Urothelium cell line (cell line): ENCODE measurements at regions not wholly inside any gene's neighbourhood (a gene's known extent, or its start where the extent isn't known, plus 50 kb on each side); places are given as distances from the start of the nearest gene placed in this dataset.

Experiments
- DNase-seq: peaks from one replicate; pipeline ENCODE4 v3.0.0; 2011; ENCODE audit warnings: low spot score, mixed read lengths
- FAIRE-seq: peaks from 2 replicates; lab custom pipeline; 2011; peaks lifted over from hg19 to GRCh38; lab: Jason Lieb, UNC

- DNase-seq: no peak
- FAIRE-seq: no peak
Measured at GRCh38 chr11:128116447-128116846, 470.9 kb downstream of the ETS1 start.

GRCh38 chr11:128105950-128106349 is 481.4 kb downstream of the ETS1 start:
- DNase-seq (no peak), FAIRE-seq (no peak)

GRCh38 chr11:128105511-128105910 is 481.8 kb downstream of the ETS1 start:
- FAIRE-seq (no peak), DNase-seq (no peak)

GRCh38 chr11:128103278-128103873 is 484.0 kb downstream of the ETS1 start:
- FAIRE-seq (no peak), DNase-seq (no peak)

GRCh38 chr11:128098781-128099180 is 488.6 kb downstream of the ETS1 start:
- FAIRE-seq (no peak), DNase-seq (no peak)

GRCh38 chr11:128095466-128095981 is 491.8 kb downstream of the ETS1 start:
- FAIRE-seq (peak; percentile 9), DNase-seq (peak; percentile 8)

- DNase-seq (no peak), FAIRE-seq (no peak)
Measured at GRCh38 chr11:128093689-128094088, 493.7 kb downstream of the ETS1 start.

- FAIRE-seq (no peak), DNase-seq (no peak)
Measured at GRCh38 chr11:128089962-128090361, 497.4 kb downstream of the ETS1 start.

GRCh38 chr11:128086794-128087193 is 500.6 kb downstream of the ETS1 start:
- DNase-seq (no peak), FAIRE-seq (no peak)

- FAIRE-seq: no peak
- no peak for DNase-seq
Measured at GRCh38 chr11:128085276-128085675, 502.1 kb downstream of the ETS1 start.

GRCh38 chr11:128082574-128082973 is 504.8 kb downstream of the ETS1 start:
- no peak for DNase-seq
- no peak for FAIRE-seq

GRCh38 chr11:128069665-128070064 is 517.7 kb downstream of the ETS1 start:
- no peak for FAIRE-seq

GRCh38 chr11:128067780-128068179 is 519.6 kb downstream of the ETS1 start:
- DNase-seq (no peak), FAIRE-seq (no peak)

More at GRCh38 chr11:128069665-128070064, 517.7 kb downstream of the ETS1 start:
- DNase-seq: no peak

- no peak for FAIRE-seq
- no peak for DNase-seq
Measured at GRCh38 chr11:128066399-128066798, 521.0 kb downstream of the ETS1 start.

- peak; percentile 37 for DNase-seq
- no peak for FAIRE-seq
Measured at GRCh38 chr11:128061281-128061871, 526.0 kb downstream of the ETS1 start.

GRCh38 chr11:128058580-128059208 is 528.7 kb downstream of the ETS1 start:
- DNase-seq: no peak
- FAIRE-seq: no peak

GRCh38 chr11:128057786-128058395 is 529.5 kb downstream of the ETS1 start:
- FAIRE-seq: no peak
- DNase-seq: no peak

GRCh38 chr11:128055576-128056217 is 531.7 kb downstream of the ETS1 start:
- DNase-seq (no peak), FAIRE-seq (no peak)

- FAIRE-seq (no peak), DNase-seq (no peak)
Measured at GRCh38 chr11:128053981-128054931, 533.1 kb downstream of the ETS1 start.
